DMS53 (cell line): ENCODE measurements at regions not wholly inside any gene's neighbourhood (a gene's known extent, or its start where the extent isn't known, plus 50 kb on each side); places are given as distances from the start of the nearest gene placed in this dataset.
"Not testable (repeated sequence)": the region's sequence is repeated elsewhere in the genome, so short reads cannot be mapped to it uniquely, and the experiment has no call there.

Experiments used
- DNase-seq: peaks from one replicate; lab custom pipeline; 2025; lab: John Stamatoyannopoulos, UW

GRCh38 chr5:18354828-18355227 is 720.6 kb downstream of the TAF11L14 start:
- no peak for DNase-seq

DNA sequence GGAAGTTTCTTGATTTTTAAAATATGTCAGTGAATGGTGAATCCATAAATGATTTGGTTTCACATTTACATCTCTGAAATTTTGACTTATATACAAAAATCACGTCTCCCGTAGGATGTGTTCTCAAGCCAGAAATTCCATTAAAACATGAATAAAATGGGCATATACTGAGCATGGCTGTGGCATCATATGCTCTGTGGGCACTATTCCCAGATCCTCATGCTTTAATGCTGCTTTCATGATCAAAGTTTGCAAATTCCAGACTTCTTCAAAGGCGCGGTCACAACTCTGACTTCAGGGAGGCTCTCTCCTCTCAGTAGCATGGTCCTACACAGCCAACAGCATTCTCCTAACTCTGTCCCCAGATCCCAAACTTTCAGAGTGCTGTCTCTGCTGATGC is 723.2 kb downstream of the TAF11L14 start:
- DNase-seq, result no peak

DNA sequence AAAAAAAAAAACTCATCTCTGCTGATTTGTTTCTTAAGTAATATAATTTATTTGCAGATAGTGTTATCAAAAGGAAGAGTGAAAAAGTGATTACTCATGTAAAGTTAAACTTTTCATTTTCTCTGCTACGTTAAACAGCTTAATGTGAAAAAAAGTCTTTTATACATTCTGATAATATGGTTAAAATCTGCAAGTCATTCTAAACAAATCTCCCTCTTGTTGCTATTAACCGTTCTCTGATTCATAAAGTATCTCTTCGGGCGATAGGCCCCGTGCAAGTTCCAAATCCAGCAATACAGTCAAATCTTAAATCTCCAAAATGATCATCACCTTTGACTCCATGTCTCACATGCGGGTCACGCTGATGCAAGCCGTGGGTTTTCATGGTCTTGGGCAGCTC is 732.0 kb downstream of the TAF11L14 start:
- no peak for DNase-seq

DNA sequence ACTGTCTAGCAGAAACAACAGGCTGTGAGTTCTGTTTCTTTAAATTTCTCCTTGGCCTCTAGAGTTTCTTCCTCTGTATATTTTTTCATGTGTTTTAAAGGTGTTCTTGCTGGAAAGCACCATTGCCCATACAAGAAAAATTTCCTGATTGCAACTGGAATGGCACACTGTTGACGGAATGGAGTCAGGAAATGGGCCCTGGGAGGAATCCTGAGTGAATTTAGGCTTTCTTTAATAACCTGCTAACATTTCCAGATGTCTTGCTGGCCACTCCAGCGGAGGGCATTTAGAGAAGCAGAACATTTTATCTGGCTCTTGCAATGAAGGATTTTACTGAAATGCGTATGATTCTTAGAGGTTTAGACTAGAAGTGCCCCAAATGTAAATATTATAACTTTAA is 736.3 kb downstream of the TAF11L14 start:
- no peak for DNase-seq

DNA sequence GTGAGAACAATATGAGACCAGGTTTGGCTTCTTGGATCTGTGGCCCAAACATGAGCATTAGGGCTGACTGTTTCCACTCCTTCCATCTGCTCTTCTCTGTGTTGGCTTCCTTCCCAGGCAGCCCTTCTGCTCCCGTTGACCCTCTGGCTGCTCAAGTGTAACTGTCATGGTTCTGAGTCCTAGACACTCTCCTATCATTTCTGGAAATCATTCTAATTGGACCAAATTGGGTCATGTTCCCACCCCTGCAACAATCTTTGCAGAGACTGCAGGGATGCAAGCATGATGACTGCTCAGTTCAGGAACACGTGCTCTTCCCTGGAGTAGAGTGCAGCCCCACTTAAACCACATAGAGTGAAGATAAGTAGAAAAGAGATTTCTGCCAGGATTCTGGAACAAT is 741.4 kb downstream of the TAF11L14 start:
- no peak for DNase-seq

- DNase-seq, result no peak
Observed at GRCh38 chr5:18378066-18378465, 743.8 kb downstream of the TAF11L14 start.

DNA sequence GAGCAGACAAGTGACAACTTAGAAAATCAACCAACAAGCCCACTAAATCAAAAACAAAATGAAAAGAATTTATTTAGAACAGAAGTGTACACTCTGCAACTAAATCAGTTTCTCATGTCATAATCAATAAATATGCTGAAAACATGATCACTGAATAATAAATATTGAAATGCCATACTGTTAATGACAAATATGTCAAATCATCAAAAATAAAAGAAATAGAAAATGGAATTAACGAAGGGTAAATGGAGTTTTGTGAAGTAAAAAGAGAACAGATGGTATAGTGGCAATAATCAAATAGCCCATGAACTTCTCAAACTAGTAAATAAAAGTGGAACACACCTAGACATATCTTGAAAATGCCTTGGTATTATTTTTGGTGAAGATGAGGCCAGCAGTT is 744.9 kb downstream of the TAF11L14 start:
- no peak for DNase-seq

DNA sequence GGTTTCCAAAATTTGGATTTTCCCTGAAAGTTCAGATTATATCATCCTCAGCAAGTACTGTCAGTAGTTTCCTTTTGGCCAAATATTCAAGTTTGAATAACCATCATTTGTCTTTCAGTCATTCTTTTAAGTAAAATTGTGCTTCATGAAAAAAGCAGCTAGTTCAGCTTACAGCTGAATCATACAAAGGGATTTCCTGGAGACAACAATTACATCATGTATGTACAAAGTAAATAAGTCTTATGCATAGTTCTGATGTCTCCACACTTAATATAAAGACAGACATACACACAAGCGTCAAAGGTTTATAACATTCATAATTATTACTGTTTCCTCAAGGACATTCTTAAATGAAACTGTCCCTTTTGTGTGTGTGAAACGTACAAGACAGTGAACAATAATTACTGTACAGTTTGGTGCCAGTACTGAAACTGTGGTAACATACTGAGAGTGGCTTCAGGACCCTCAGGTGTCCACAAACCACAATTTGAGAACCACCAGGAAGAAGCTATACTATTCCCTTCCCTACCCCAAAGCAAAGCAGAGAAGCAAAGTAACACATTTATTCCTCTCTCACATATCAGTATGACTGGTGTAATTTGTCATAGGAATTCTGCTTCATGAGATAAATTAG is 746.6 kb downstream of the TAF11L14 start:
- peak; percentile 52 for DNase-seq

- peak; percentile 79 for DNase-seq
Observed at GRCh38 chr5:18393565-18394442, 759.5 kb downstream of the TAF11L14 start.

DNA sequence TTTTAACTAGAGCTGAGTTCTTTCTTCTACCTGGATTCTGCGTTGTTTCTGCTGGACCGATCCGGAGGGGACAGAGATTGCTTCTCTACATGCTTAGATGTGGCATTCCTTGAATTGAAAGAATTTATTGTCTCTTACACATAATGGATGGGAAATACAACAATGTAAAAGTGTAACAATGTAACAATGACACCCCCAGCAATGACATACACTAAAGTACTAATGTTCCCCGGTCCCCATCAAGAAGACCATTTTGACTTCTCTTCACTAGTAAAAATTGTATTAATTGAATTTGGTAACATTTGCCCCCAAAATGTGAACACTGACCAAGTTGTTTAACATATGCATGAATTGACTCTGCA is 760.2 kb downstream of the TAF11L14 start:
- no peak for DNase-seq

DNA sequence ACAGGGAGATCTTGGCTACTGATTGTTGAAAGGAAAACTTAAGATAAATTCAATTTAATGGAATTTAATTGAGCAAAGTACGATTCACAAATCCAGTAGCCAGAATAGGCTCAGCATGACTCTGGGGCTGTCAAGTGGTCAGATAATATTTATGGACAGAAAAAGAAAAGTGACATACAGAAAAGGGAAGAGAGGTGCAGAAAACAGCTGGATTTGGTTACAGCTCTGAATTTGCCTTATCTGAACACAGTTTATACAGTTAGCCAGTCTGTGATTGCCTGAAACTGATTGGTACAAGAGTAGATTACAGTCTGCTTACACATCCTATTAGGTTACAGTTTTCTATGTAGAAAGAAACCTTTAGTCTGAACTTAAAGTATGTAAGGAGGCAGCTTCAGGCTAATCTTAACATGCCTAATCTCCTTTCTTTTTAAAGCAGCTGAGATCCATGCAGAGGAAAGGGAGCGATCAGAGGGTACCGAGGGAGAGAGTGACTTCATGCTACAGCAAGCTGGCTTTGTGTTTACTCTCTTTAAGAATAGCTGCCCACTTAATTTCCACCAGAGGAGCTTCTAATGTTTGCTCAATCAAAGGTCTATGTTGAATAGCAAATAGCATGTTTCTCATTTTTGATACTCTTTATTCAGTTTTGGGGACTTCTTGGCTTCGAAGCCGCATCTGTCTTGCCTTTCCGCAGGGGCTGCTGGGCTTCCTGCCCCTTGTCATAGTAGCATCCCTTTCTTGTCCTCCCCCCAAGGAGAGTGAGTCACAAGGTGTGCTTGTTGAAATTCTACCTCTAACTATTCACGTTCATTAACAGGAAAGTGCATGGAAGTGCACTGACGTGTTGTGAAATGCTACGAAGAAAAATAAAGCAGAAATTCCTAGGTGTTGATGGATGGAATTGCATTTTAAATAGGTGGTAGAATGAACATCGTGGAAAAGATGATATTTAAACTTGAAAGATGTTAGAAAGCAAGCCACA is 761.2 kb downstream of the TAF11L14 start:
- peak; percentile 10 for DNase-seq

- no peak for DNase-seq
Observed at GRCh38 chr5:18397371-18397770, 763.1 kb downstream of the TAF11L14 start.

DNA sequence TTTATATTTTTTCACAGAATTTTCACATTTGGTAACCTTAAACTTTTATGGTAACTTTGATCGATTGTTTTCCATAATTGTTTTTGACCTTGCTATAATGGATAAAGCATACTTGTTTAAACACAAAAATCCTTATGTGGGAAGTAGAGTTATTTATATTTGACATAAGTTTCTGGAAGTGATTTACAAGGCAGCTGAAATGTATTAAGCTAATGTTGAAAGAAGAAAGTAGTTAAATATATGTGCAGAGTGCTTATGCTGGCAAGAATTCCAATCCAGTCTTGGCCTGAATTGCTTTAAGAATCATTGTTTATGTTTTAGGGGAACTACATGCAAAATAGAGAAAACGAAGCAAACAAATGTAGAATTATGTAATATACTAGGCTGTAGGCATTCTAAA is 763.6 kb downstream of the TAF11L14 start:
- no peak for DNase-seq

DNA sequence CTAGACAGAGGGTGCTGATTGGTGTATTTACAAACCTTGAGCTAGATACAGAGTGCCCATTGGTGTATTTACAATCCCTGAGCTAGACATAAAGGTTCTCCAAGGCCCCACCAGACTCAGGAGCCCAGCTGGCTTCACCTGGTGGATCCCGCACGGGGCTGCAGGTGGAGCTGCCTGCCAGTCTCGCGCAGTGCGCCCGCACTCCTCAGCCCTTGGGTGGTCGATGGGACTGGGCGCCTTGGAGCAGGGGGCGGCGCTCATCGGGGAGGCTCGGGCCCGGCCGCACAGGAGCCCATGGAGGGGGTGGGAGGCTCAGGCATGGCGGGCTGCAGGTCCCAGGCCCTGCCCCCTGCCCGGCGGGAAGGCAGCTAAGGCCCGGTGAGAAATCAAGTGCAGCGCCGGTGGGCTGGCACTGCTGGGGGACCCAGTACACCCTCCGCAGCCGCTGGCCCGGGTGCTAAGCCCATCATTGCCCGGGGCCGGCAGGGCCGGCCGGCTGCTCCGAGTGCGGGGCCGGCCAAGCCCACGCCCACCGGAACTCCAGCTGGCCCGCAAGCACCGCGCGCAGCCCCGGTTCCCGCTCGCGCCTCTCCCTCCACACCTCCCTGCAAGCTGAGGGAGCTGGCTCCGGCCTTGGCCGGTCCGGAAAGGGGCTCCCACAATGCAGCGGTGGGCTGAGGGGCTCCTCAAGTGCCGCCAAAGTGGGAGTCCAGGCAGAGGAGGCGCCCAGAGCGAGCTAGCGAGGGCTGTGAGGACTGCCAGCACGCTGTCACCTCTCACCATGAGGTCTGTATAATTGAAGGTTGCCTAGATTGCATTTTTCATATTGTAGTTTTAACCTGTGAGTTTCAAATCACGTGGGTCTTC is 765.4 kb downstream of the TAF11L14 start:
- DNase-seq, result not testable (repeated sequence)

DNA sequence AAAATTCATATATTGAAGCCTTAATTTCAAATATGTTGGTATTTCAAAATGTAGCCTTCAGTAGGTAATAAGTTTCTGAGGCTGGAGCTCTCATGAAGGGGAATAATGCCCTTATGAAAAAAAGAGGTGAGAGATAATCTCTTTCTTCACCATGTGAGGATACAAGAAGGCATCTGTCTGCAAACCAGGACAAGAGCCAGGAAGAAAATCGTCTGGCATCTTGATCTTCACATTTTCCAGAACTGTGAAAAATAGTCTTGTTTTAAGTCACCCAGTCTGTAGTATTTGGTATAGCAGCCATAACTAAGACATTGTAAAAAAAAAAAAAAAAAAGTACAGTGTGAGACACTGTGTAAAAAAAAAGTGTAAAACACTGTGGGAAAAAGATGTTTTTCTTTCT is 768.9 kb downstream of the TAF11L14 start:
- no peak for DNase-seq

- no peak for DNase-seq
Observed at GRCh38 chr5:18403941-18404438, 769.7 kb downstream of the TAF11L14 start.

DNA sequence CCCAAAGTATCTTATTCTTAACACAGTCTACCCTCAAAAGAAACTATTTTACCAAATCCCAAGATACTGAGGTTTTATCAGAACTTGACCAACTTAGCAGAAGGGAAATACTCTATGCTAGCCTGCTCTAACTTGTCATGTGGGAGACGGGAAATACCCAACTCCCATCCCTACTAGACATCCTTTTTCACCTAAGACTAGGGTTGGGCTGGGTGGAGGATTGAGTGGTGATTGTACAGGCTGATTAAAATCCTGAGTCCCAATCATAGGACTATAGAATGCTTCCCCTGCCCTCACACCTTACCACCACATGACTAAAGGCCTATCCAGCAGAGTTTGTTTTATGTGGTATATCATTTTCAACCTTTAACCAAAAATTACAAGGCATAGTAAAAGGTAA is 786.5 kb downstream of the TAF11L14 start:
- DNase-seq, result peak; percentile 44

DNA sequence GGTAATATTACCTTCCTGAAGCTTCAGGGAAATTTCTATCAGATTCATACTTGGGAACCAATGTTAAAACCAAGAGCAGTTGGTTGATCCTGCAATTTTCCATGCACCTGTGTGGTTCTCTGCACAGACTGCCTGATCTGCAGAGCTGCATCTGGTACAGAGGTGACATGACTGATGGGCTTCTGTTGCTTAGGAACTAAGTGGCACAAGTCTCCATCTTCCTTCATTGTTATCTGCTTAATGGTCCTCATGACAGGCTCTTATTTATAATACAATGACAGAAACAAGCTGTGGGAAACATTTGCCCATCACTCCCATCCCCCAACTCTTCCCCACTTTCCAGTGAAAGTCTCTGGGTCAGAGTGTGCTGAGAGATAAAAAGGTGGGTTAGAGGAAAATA is 799.1 kb downstream of the TAF11L14 start:
- DNase-seq, result no peak

DNA sequence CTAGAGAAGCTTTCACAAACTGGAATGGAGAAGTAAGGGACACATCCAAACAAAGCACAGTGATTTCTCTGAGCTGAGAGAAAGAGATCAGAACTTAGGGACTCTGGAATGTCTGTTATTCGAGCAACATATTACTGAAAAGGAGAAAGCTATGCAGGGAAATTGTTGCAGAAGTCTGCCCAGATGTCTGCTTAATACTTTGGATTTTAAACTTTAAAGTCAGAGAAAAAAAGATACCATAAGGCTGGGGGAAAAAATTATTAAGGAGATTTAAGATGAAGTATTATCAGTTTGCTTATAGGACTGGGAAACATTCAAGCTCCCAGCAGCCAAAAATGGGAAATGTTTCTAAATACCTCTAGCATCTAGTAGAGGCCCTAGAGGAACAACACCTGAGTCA is 803.9 kb downstream of the TAF11L14 start:
- DNase-seq, result no peak

- no peak for DNase-seq
Observed at GRCh38 chr5:18455521-18455920, 821.3 kb downstream of the TAF11L14 start.

GRCh38 chr5:18457255-18457654 is 823.0 kb downstream of the TAF11L14 start:
- DNase-seq, result no peak
